ENCODE measurements at regions not wholly inside any gene's neighbourhood (a gene's known extent, or its start where the extent isn't known, plus 50 kb on each side); places are given as distances from the start of the nearest gene placed in this dataset.

DNA sequence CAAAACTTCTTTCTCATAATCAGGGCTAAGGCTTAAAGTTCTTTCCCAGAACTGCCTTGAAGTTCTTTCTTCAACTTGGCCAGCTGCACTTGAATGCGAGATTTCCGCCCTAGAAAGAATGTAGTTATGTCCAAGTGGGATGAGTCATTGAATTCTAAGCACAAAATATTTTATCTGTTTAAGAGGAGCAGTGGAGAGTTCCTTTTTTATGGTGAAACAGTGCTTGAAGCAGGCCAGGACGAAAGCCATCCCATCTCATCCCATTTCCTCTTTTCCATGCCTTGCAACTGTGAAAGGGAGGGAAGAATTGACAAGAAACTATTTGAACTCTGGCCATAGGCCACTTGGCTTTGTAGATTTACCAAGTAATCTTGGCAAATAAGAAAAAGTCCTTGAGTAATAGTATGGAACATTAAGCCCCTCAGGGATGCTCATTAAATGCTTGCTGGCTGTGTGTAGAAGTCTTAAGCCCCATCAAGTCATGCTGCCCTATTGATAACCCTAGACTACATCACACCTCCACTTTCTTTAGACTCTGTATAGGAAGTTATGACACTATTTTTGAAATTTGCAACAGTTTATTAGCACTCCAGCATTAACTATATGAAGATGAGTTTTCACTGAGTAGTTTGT lies 174.5 kb downstream of the KCTD12 start:
- TF ChIP-seq, protein P1, sequence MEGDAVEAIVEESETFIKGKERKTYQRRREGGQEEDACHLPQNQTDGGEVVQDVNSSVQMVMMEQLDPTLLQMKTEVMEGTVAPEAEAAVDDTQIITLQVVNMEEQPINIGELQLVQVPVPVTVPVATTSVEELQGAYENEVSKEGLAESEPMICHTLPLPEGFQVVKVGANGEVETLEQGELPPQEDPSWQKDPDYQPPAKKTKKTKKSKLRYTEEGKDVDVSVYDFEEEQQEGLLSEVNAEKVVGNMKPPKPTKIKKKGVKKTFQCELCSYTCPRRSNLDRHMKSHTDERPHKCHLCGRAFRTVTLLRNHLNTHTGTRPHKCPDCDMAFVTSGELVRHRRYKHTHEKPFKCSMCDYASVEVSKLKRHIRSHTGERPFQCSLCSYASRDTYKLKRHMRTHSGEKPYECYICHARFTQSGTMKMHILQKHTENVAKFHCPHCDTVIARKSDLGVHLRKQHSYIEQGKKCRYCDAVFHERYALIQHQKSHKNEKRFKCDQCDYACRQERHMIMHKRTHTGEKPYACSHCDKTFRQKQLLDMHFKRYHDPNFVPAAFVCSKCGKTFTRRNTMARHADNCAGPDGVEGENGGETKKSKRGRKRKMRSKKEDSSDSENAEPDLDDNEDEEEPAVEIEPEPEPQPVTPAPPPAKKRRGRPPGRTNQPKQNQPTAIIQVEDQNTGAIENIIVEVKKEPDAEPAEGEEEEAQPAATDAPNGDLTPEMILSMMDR (IDR thresholded peaks at IDR 0.05) = no peak
- TF ChIP-seq POLR2AphosphoS5 (IDR thresholded peaks at IDR 0.05; ENCODE audit: low read depth, low read length) = no peak
- TF ChIP-seq, protein P2, sequence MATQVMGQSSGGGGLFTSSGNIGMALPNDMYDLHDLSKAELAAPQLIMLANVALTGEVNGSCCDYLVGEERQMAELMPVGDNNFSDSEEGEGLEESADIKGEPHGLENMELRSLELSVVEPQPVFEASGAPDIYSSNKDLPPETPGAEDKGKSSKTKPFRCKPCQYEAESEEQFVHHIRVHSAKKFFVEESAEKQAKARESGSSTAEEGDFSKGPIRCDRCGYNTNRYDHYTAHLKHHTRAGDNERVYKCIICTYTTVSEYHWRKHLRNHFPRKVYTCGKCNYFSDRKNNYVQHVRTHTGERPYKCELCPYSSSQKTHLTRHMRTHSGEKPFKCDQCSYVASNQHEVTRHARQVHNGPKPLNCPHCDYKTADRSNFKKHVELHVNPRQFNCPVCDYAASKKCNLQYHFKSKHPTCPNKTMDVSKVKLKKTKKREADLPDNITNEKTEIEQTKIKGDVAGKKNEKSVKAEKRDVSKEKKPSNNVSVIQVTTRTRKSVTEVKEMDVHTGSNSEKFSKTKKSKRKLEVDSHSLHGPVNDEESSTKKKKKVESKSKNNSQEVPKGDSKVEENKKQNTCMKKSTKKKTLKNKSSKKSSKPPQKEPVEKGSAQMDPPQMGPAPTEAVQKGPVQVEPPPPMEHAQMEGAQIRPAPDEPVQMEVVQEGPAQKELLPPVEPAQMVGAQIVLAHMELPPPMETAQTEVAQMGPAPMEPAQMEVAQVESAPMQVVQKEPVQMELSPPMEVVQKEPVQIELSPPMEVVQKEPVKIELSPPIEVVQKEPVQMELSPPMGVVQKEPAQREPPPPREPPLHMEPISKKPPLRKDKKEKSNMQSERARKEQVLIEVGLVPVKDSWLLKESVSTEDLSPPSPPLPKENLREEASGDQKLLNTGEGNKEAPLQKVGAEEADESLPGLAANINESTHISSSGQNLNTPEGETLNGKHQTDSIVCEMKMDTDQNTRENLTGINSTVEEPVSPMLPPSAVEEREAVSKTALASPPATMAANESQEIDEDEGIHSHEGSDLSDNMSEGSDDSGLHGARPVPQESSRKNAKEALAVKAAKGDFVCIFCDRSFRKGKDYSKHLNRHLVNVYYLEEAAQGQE (IDR thresholded peaks at IDR 0.05; ENCODE audit: insufficient read depth in 1 of 2, low read depth in 2 of 2, low read length in 1 of 2) = no peak
- TF ChIP-seq TCF7L2 (IDR thresholded peaks at IDR 0.05; ENCODE audit: low read depth, low read length) = no peak
- no peak for TF ChIP-seq SIN3A (IDR thresholded peaks at IDR 0.05; ENCODE audit: borderline replicate concordance, insufficient read depth, low read depth, low read length)

Measured in Panc1 (cell line).